HEK293 (cell line): ENCODE measurements at regions not wholly inside any gene's neighbourhood (a gene's known extent, or its start where the extent isn't known, plus 50 kb on each side); places are given as distances from the start of the nearest gene placed in this dataset.

Experiments used
- CTCF ChIP-seq: fragments of 450-650 bp; formaldehyde crosslinking; IDR thresholded peaks from 2 replicates; pipeline ENCODE4 v1.5.1; 2016; ENCODE audit warnings: missing biosample characterization, missing genetic modification characterization
- ELK4 ChIP-seq: IDR thresholded peaks from 2 replicates; pipeline ENCODE4 v1.6.1; 2011; ENCODE audit warnings: mild to moderate bottlenecking, low read depth, low read length, borderline replicate concordance
- SALL2 ChIP-seq: fragments of 450-650 bp; formaldehyde crosslinking; IDR thresholded peaks from 2 replicates; pipeline ENCODE4 v1.5.0; 2017; ENCODE audit warnings: missing biosample characterization, mild to moderate bottlenecking, missing genetic modification characterization, borderline replicate concordance
- ZNF362 ChIP-seq: fragments of 450-650 bp; formaldehyde crosslinking; IDR thresholded peaks from 2 replicates; pipeline ENCODE4 v1.5.1; 2016; ENCODE audit warnings: missing biosample characterization, missing genetic modification characterization
- ZNF639 ChIP-seq: fragments of 450-650 bp; formaldehyde crosslinking; IDR thresholded peaks from 2 replicates; pipeline ENCODE4 v1.5.1; 2016; ENCODE audit warnings: missing biosample characterization, missing genetic modification characterization

- TF ChIP-seq CTCF (tag by site-specific recombination) (no peak), SALL2 (no peak), ZNF362 (tag by site-specific recombination) (no peak), ZNF639 (tag by site-specific recombination) (no peak), ELK4 (no peak)
These were observed 103.8 kb upstream of the ATP6AP2 start for GRCh38 chrX:40476958-40477357.
